Caco-2 (cell line): ENCODE measurements at regions not wholly inside any gene's neighbourhood (a gene's known extent, or its start where the extent isn't known, plus 50 kb on each side); places are given as distances from the start of the nearest gene placed in this dataset.

Source experiments
- BruUV-seq: library from RNA; stranded (reverse); fragments of 400-500 nt; replicated peaks from 2 replicates; lab custom pipeline; 2021; lab: Mats Ljungman, UMichigan
- CTCF ChIA-PET: fragments of 300-600 bp; sonication (Branson Sonifier 250); formaldehyde crosslinking; loops from one replicate; lab custom pipeline; 2022; ENCODE audit warnings: antibody characterized with exemption; lab: Charles Lee
- POLR2A ChIA-PET: fragments of 300-600 bp; sonication (Branson Sonifier 250); formaldehyde crosslinking; loops from one replicate; lab custom pipeline; 2022; ENCODE audit warnings: antibody characterized with exemption; lab: Charles Lee
- DNase-seq, 2 experiments: peaks; one replicate each; pipeline versions ENCODE4 v3.0.0 to v3.0.0-alpha.2; 2020 to 2022
- H3K27me3 ChIP-seq: replicated peaks from 2 replicates; pipeline ENCODE4 v1.6.0; 2011; ENCODE audit warnings: low read length; ENCODE audit not compliant: control insufficient read depth, insufficient read depth
- H3K36me3 ChIP-seq: 2 replicates; pipeline ENCODE4 v1.5.1; 2011; ENCODE audit warnings: low read length; ENCODE audit not compliant: control insufficient read depth, insufficient read depth
- H3K4me1 ChIP-seq: fragments of 250-450 bp; sonication (Bioruptor Pico); 2 replicates; pipeline ENCODE4 v1.5.1; 2020; ENCODE audit warnings: mild to moderate bottlenecking
- H3K4me3 ChIP-seq: 2 replicates; pipeline ENCODE4 v1.5.1; 2011; ENCODE audit warnings: low read depth, mild to moderate bottlenecking, control low read depth, low read length
- H3K9me3 ChIP-seq: fragments of 250-450 bp; sonication (Bioruptor Pico); 2 replicates; pipeline ENCODE4 v1.5.1; 2020; ENCODE audit warnings: mild to moderate bottlenecking, moderate library complexity
- H3K27ac Mint-ChIP-seq: one replicate; pipeline ENCODE4 v1.8.0; 2022; ENCODE audit warnings: mixed read lengths; ENCODE audit not compliant: unreplicated experiment
- H3K27me3 Mint-ChIP-seq: one replicate; pipeline ENCODE4 v1.8.0; 2022; ENCODE audit warnings: mixed read lengths; ENCODE audit not compliant: insufficient read depth, unreplicated experiment
- H3K36me3 Mint-ChIP-seq: one replicate; pipeline ENCODE4 v1.8.0; 2022; ENCODE audit warnings: mild to moderate bottlenecking, mixed read lengths; ENCODE audit not compliant: insufficient read depth, unreplicated experiment
- H3K4me1 Mint-ChIP-seq: one replicate; pipeline ENCODE4 v1.8.0; 2022; ENCODE audit warnings: low read depth, mixed read lengths; ENCODE audit not compliant: unreplicated experiment
- H3K4me3 Mint-ChIP-seq: one replicate; pipeline ENCODE4 v1.8.0; 2022; ENCODE audit warnings: mild to moderate bottlenecking, moderate library complexity, mixed read lengths; ENCODE audit not compliant: unreplicated experiment
- H3K9me3 Mint-ChIP-seq: one replicate; pipeline ENCODE4 v1.8.0; 2022; ENCODE audit warnings: mixed read lengths; ENCODE audit not compliant: unreplicated experiment
- intact Hi-C: fragments of 100-400 bp; cut with micrococcal nuclease; formaldehyde crosslinking; loops from one replicate; pipeline ENCODE4 v1.10.0; 2022; ENCODE audit not compliant: unreplicated experiment
- TF ChIP-seq, protein P1 (sequence below), 2 experiments: fragments of 200-600 bp in 1 of 2; IDR thresholded peaks; 1 replicate in 1 of 2; 2 replicates in 1 of 2; pipeline versions ENCODE4 v1.5.1 to v1.8.0; 2011 to 2022; ENCODE audit warnings: antibody characterized with exemption in 1 of 2, control low read depth in 1 of 2, inconsistent platforms in 1 of 2, low read depth in 1 of 2, low read length in 1 of 2, mild to moderate bottlenecking in 1 of 2, moderate library complexity in 1 of 2; ENCODE audit not compliant: insufficient read depth in 1 of 2, severe bottlenecking in 1 of 2, unreplicated experiment in 1 of 2

DNA sequence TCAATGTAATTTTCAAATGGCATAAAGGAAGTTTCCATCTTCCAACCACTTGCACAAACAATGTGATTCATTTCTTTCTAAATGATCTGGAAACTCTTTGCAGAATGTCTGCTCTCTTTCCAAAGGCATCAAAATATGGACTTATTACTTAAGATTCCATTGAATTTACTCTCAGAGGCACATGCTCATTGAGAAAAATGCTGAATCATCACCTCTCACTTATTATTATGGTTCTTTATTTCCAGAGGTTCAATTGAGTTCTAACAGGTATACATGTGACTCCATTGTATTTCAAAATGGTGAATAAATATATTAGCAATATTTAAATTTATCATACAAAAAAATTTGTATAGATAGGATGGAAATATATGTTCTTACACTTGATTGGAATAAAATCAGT lies 1140.6 kb downstream of the EFNA5 start:
- intact Hi-C loops: no loop called here
- Mint-ChIP-seq H3K9me3 (no peaks in the 10 kb centered on the region), H3K27ac (no peak overlapping the region), H3K4me3 (no peak overlapping the region), H3K4me1 (no peaks in the 10 kb centered on the region), H3K27me3 (peaks cover 10% of the 10 kb centered on the region), H3K36me3 (no peaks in the 10 kb centered on the region)
- ChIA-PET CTCF (no interaction called here), POLR2A (no interaction called here)
- no TSS peak for BruUV-seq
- no peaks in the 10 kb centered on the region for H3K4me1 ChIP-seq
- TF ChIP-seq, protein P1, sequence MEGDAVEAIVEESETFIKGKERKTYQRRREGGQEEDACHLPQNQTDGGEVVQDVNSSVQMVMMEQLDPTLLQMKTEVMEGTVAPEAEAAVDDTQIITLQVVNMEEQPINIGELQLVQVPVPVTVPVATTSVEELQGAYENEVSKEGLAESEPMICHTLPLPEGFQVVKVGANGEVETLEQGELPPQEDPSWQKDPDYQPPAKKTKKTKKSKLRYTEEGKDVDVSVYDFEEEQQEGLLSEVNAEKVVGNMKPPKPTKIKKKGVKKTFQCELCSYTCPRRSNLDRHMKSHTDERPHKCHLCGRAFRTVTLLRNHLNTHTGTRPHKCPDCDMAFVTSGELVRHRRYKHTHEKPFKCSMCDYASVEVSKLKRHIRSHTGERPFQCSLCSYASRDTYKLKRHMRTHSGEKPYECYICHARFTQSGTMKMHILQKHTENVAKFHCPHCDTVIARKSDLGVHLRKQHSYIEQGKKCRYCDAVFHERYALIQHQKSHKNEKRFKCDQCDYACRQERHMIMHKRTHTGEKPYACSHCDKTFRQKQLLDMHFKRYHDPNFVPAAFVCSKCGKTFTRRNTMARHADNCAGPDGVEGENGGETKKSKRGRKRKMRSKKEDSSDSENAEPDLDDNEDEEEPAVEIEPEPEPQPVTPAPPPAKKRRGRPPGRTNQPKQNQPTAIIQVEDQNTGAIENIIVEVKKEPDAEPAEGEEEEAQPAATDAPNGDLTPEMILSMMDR (IDR thresholded peaks at IDR 0.05; ENCODE audit: insufficient read depth in 1 of 2, low read depth in 1 of 2, low read length in 1 of 2, severe bottlenecking in 1 of 2, unreplicated experiment in 1 of 2): no peak
- H3K9me3 ChIP-seq: no peaks in the 10 kb centered on the region
- no peak overlapping the region for H3K4me3 ChIP-seq
- DNase-seq: no peak
- no peaks in the 10 kb centered on the region for H3K27me3 ChIP-seq
- H3K36me3 ChIP-seq: no peaks in the 10 kb centered on the region

DNA sequence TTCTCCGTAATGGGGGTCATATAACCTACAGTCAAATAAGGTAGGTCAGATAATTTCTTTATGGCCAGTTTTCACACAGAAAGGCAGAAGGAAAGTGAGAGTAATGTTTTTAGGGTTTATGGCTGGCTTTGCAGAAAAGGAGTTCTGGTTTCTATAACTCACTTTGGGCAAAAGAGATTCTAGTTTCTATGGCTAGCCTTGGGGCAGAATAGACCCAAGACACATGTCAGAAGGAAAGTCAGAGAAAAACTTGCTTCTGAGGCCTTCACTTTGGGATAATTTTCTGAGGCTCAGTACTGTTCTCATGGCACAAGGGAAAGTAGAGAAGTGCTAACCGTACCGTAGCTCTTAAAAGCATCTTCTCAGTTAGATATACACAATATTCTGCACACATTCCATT lies 1145.3 kb downstream of the EFNA5 start:
- intact Hi-C loops: no loop called here
- H3K4me3 Mint-ChIP-seq: no peak overlapping the region
- no peaks in the 10 kb centered on the region for H3K4me1 Mint-ChIP-seq
- Histone ChIP-seq H3K9me3 (no peaks in the 10 kb centered on the region), H3K4me1 (no peaks in the 10 kb centered on the region), H3K36me3 (no peaks in the 10 kb centered on the region), H3K27me3 (no peaks in the 10 kb centered on the region), H3K4me3 (no peak overlapping the region)
- H3K27ac Mint-ChIP-seq: no peak overlapping the region
- H3K36me3 Mint-ChIP-seq: no peaks in the 10 kb centered on the region
- no TSS peak for BruUV-seq
- no peak for DNase-seq
- no peaks in the 10 kb centered on the region for H3K9me3 Mint-ChIP-seq
- TF ChIP-seq, protein P1 (IDR thresholded peaks at IDR 0.05; ENCODE audit: insufficient read depth in 1 of 2, low read depth in 1 of 2, low read length in 1 of 2, severe bottlenecking in 1 of 2, unreplicated experiment in 1 of 2): no peak
- H3K27me3 Mint-ChIP-seq: no peaks in the 10 kb centered on the region
- POLR2A ChIA-PET: no interaction called here
- CTCF ChIA-PET: no interaction called here

DNA sequence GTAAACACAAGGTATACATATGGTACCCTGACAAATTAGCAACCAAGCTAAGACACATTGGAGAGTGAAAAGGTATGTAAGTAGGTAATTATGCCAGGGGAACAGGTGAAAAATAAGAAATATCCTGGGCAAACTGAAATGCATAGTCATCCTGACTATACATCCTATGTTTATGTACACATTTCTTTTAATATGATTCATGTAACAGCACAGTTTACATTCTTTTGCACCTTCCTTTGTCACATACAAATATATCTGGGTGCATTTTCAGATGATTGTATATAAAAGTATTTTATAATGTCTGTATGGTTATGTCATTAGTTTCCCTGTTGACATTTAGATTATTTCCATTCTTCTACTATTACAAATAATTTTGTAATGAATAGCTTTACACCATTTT lies 1146.9 kb downstream of the EFNA5 start:
- Mint-ChIP-seq H3K9me3 (no peaks in the 10 kb centered on the region), H3K27me3 (no peaks in the 10 kb centered on the region), H3K36me3 (no peaks in the 10 kb centered on the region), H3K27ac (no peak overlapping the region), H3K4me3 (no peak overlapping the region), H3K4me1 (no peaks in the 10 kb centered on the region)
- POLR2A ChIA-PET: no interaction called here
- TF ChIP-seq, protein P1 (IDR thresholded peaks at IDR 0.05; ENCODE audit: insufficient read depth in 1 of 2, low read depth in 1 of 2, low read length in 1 of 2, severe bottlenecking in 1 of 2, unreplicated experiment in 1 of 2): no peak
- DNase-seq: no peak
- H3K36me3 ChIP-seq: no peaks in the 10 kb centered on the region
- CTCF ChIA-PET: no interaction called here
- H3K4me3 ChIP-seq: no peak overlapping the region
- no peaks in the 10 kb centered on the region for H3K4me1 ChIP-seq
- no peaks in the 10 kb centered on the region for H3K27me3 ChIP-seq
- no TSS peak for BruUV-seq
- no peaks in the 10 kb centered on the region for H3K9me3 ChIP-seq
- intact Hi-C loops: no loop called here
